ENCODE measurements at regions not wholly inside any gene's neighbourhood (a gene's known extent, or its start where the extent isn't known, plus 50 kb on each side); places are given as distances from the start of the nearest gene placed in this dataset.

GRCh38 chr12:83378186-83378727 is 691.6 kb downstream of the TMTC2 start:
- no peaks in the 10 kb centered on the region for H3K27me3 ChIP-seq (ENCODE audit: control insufficient read depth, insufficient read depth, low read length)
- FAIRE-seq (no peak), DNase-seq (no peak)
- no peaks in the 10 kb centered on the region for H3K9me3 ChIP-seq (ENCODE audit: control insufficient read depth in 2 of 3, insufficient read depth in 1 of 3, low read length in 3 of 3)
- intact Hi-C loops (cut with DNase I): no loop called here
- TF ChIP-seq CTCF (IDR thresholded peaks at IDR 0.05; ENCODE audit: borderline replicate concordance, extremely low read depth, insufficient read depth): no peak
- no peak overlapping the region for H3K27ac ChIP-seq (ENCODE audit: low read depth in 2 of 2, low read length in 2 of 2)
- no peak overlapping the region for H3K4me3 ChIP-seq (ENCODE audit: low read length in 3 of 3)
- no peak overlapping the region for H3K9ac ChIP-seq (ENCODE audit: low read length in 3 of 3)
- H3K36me3 ChIP-seq (ENCODE audit: control insufficient read depth in 2 of 3, insufficient read depth in 3 of 3, low read length in 3 of 3): no peaks in the 10 kb centered on the region
- H3K4me1 ChIP-seq (ENCODE audit: control insufficient read depth in 2 of 3, insufficient read depth in 2 of 3, low read depth in 1 of 3, low read length in 3 of 3): no peaks in the 10 kb centered on the region

DNA sequence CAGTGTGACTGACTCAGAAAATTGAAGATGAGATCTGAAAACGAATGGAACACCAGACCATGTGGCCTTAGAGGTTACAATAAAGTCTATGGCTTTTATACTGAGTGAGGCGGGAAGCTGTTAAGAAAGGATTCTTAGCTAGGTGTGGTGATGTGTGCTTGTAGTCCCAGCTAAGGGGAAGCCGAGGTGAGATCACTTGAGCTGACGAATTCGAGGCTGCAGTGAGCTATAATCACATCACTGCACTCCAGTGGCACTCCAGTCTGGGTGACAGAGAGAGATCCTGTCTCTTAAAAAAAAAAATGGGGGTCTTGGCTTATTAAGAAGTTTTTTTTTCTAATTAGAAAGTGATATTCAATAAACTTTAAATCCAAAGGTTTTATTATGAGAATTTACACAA is 678.6 kb downstream of the TMTC2 start:
- TF ChIP-seq CTCF (IDR thresholded peaks at IDR 0.05; ENCODE audit: borderline replicate concordance, extremely low read depth, insufficient read depth): no peak
- Histone ChIP-seq H3K36me3 (ENCODE audit: control insufficient read depth in 2 of 3, insufficient read depth in 3 of 3, low read length in 3 of 3) (no peaks in the 10 kb centered on the region), H3K27me3 (ENCODE audit: control insufficient read depth, insufficient read depth, low read length) (no peaks in the 10 kb centered on the region), H3K4me3 (ENCODE audit: low read length in 3 of 3) (no peak overlapping the region), H3K9me3 (ENCODE audit: control insufficient read depth in 2 of 3, insufficient read depth in 1 of 3, low read length in 3 of 3) (no peaks in the 10 kb centered on the region), H3K27ac (ENCODE audit: low read depth in 2 of 2, low read length in 2 of 2) (no peak overlapping the region), H3K4me1 (ENCODE audit: control insufficient read depth in 2 of 3, insufficient read depth in 2 of 3, low read depth in 1 of 3, low read length in 3 of 3) (no peaks in the 10 kb centered on the region), H3K9ac (ENCODE audit: low read length in 3 of 3) (no peak overlapping the region)
- intact Hi-C loops (cut with DNase I): no loop called here
- no peak for DNase-seq
- no peak for FAIRE-seq

DNA sequence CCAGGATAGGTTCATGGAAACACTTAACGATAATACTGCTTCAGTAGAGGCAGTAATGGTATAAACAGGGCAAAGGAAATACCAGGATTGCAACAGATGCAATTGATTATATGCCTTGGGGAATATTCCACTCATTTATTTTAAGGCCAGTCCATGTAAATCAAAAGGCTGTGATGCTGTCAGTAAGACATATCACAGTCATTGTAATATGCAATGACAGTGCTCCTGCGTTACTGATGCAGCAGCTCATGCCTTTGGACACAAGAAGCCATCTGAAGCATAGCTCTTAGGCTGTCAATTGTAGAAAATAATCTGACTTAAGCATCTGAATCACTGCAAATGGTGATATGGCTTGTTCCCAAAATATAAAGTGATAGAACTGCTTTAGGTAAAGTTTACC is 674.8 kb downstream of the TMTC2 start:
- FAIRE-seq: no peak

More for the DNA sequence above, 674.8 kb downstream of the TMTC2 start:
- Histone ChIP-seq H3K4me1 (ENCODE audit: control insufficient read depth in 2 of 3, insufficient read depth in 2 of 3, low read depth in 1 of 3, low read length in 3 of 3) (no peaks in the 10 kb centered on the region), H3K9ac (ENCODE audit: low read length in 3 of 3) (no peak overlapping the region), H3K4me3 (ENCODE audit: low read length in 3 of 3) (no peak overlapping the region), H3K27me3 (ENCODE audit: control insufficient read depth, insufficient read depth, low read length) (no peaks in the 10 kb centered on the region), H3K27ac (ENCODE audit: low read depth in 2 of 2, low read length in 2 of 2) (no peak overlapping the region), H3K9me3 (ENCODE audit: control insufficient read depth in 2 of 3, insufficient read depth in 1 of 3, low read length in 3 of 3) (no peaks in the 10 kb centered on the region), H3K36me3 (ENCODE audit: control insufficient read depth in 2 of 3, insufficient read depth in 3 of 3, low read length in 3 of 3) (no peaks in the 10 kb centered on the region)
- no peak for TF ChIP-seq CTCF (IDR thresholded peaks at IDR 0.05; ENCODE audit: borderline replicate concordance, extremely low read depth, insufficient read depth)
- intact Hi-C loops (cut with DNase I): no loop called here
- no peak for DNase-seq
